Progenitor cell of endocrine pancreas (in vitro differentiated cells): ENCODE measurements at regions not wholly inside any gene's neighbourhood (a gene's known extent, or its start where the extent isn't known, plus 50 kb on each side); places are given as distances from the start of the nearest gene placed in this dataset.

Experiments used
- DNase-seq: peaks from one replicate; pipeline ENCODE4 v3.0.0; 2021; ENCODE audit warnings: low spot score; ENCODE audit not compliant: unreplicated experiment
- H3K27ac Mint-ChIP-seq: 2 replicates; pipeline ENCODE4 v1.8.0; 2021; ENCODE audit warnings: mild to moderate bottlenecking, moderate library complexity, mixed read lengths
- H3K27me3 Mint-ChIP-seq: 2 replicates; pipeline ENCODE4 v1.8.0; 2021; ENCODE audit warnings: mixed read lengths
- H3K36me3 Mint-ChIP-seq: 2 replicates; pipeline ENCODE4 v1.8.0; 2022; ENCODE audit warnings: mixed read lengths; ENCODE audit not compliant: insufficient read depth
- H3K4me1 Mint-ChIP-seq: 2 replicates; pipeline ENCODE4 v1.8.0; 2021; ENCODE audit warnings: low read depth, mixed read lengths
- H3K4me3 Mint-ChIP-seq: 2 replicates; pipeline ENCODE4 v1.8.0; 2021; ENCODE audit warnings: low read depth, mild to moderate bottlenecking, moderate library complexity, mixed read lengths
- H3K9me3 Mint-ChIP-seq: 2 replicates; pipeline ENCODE4 v1.8.0; 2021; ENCODE audit warnings: low read depth, mixed read lengths
- TF ChIP-seq, protein P1 (sequence below): fragments of 200-600 bp; sonication (generic); IDR thresholded peaks from one replicate; pipeline ENCODE4 v1.5.0; 2021; ENCODE audit warnings: antibody characterized with exemption, mild to moderate bottlenecking; ENCODE audit not compliant: unreplicated experiment

DNA sequence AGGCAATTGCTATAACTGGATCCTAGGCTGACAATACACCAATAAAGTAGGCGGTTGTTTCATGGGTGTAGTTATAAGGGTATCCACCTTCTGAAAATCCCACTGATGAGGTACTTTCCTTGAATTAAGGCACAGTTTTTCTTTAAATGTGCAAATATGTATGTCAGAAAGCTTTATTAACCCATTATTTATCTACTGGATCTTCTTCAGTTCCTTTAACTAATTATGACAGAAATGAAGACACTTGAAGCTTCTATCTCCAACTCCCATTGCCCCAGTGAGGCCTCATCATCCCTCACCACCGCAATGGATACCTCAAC, 159.6 kb upstream of the KLF3 start:
- H3K4me1 Mint-ChIP-seq: no peaks in the 10 kb centered on the region
- TF ChIP-seq, protein P1, sequence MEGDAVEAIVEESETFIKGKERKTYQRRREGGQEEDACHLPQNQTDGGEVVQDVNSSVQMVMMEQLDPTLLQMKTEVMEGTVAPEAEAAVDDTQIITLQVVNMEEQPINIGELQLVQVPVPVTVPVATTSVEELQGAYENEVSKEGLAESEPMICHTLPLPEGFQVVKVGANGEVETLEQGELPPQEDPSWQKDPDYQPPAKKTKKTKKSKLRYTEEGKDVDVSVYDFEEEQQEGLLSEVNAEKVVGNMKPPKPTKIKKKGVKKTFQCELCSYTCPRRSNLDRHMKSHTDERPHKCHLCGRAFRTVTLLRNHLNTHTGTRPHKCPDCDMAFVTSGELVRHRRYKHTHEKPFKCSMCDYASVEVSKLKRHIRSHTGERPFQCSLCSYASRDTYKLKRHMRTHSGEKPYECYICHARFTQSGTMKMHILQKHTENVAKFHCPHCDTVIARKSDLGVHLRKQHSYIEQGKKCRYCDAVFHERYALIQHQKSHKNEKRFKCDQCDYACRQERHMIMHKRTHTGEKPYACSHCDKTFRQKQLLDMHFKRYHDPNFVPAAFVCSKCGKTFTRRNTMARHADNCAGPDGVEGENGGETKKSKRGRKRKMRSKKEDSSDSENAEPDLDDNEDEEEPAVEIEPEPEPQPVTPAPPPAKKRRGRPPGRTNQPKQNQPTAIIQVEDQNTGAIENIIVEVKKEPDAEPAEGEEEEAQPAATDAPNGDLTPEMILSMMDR: no peak
- no peaks in the 10 kb centered on the region for H3K27me3 Mint-ChIP-seq
- H3K27ac Mint-ChIP-seq: no peak overlapping the region
- DNase-seq: no peak
- H3K36me3 Mint-ChIP-seq: no peaks in the 10 kb centered on the region
- H3K9me3 Mint-ChIP-seq: peaks cover 3% of the 10 kb centered on the region
- no peak overlapping the region for H3K4me3 Mint-ChIP-seq

DNA sequence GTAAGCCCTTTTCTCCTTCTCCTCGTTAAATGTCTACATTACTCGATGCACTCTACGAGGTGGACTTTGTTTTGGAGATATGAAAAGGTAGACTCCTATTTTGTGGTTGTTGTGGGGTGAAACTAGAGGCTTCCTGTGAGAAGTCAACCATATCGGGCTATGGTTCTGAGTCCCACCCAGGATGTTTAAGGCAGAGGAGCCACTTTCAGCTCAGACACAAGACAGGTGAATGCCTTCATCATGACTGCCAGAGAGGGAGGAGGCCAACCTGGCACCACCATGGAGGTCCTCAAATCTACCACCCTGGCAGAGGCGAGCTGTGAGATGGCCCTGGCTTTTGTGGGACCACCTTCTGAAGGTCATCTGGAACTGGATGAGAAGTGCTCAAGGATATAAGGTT, 154.4 kb upstream of the KLF3 start:
- TF ChIP-seq, protein P1: no peak
- Mint-ChIP-seq H3K9me3 (peaks cover 3% of the 10 kb centered on the region), H3K36me3 (no peaks in the 10 kb centered on the region), H3K4me1 (no peaks in the 10 kb centered on the region), H3K27ac (no peak overlapping the region), H3K27me3 (no peaks in the 10 kb centered on the region), H3K4me3 (no peak overlapping the region)
- DNase-seq: no peak

DNA sequence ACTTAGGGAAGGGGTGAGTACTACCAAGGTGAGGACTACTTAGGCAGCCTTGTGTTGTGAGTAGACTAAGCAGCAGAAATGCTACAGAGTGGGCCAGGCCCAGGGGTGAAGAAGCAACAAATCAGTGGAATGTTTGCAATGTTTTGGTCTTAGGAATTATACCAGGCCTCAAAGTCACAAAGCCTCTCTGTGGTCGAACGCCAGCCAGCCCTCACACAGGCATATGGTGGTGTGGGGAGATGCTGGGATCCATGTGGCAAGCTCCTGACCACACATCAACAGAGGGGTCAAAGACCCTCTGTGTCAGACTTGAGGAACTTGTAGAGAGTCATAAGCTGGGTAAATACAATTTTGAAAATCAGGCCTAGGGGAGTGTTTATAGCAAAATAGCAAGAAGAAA, 153.8 kb upstream of the KLF3 start:
- DNase-seq: no peak
- H3K27me3 Mint-ChIP-seq: no peaks in the 10 kb centered on the region
- H3K36me3 Mint-ChIP-seq: no peaks in the 10 kb centered on the region
- peaks cover 3% of the 10 kb centered on the region for H3K9me3 Mint-ChIP-seq
- no peak overlapping the region for H3K27ac Mint-ChIP-seq
- TF ChIP-seq, protein P1: no peak
- H3K4me1 Mint-ChIP-seq: no peaks in the 10 kb centered on the region
- no peak overlapping the region for H3K4me3 Mint-ChIP-seq

- no peak for DNase-seq
- Mint-ChIP-seq H3K9me3 (no peaks in the 10 kb centered on the region), H3K4me1 (no peaks in the 10 kb centered on the region), H3K27ac (no peak overlapping the region), H3K27me3 (no peaks in the 10 kb centered on the region), H3K4me3 (no peak overlapping the region), H3K36me3 (no peaks in the 10 kb centered on the region)
- TF ChIP-seq, protein P1: no peak
These were observed 152.3 kb upstream of the KLF3 start for GRCh38 chr4:38511702-38512101.

DNA sequence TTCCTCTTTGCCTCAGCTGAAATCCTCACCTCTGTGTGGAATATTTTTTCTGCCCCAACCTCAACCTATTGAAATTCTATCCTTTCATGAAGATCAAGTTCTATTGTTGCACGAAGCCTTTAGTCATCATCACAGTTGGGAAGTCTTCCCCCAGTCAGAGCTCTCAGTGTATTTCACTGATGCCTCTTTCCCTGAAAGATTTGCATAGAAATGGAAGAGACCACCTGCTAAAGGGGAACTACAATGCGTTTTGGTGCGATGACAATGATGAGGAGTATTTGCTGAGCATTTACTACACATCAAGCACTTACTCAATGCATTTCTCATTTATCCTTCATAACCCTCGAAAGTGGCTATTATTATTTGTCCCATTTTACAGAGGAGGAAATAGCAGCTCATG, 151.2 kb upstream of the KLF3 start:
- TF ChIP-seq, protein P1: no peak
- H3K27ac Mint-ChIP-seq: no peak overlapping the region
- no peak for DNase-seq

More for the DNA sequence above, 151.2 kb upstream of the KLF3 start:
- Mint-ChIP-seq H3K36me3 (no peaks in the 10 kb centered on the region), H3K4me1 (no peaks in the 10 kb centered on the region), H3K9me3 (no peaks in the 10 kb centered on the region), H3K4me3 (no peak overlapping the region), H3K27me3 (no peaks in the 10 kb centered on the region)
